Right lobe of liver (tissue), 4 donors: ENCODE measurements at regions not wholly inside any gene's neighbourhood (a gene's known extent, or its start where the extent isn't known, plus 50 kb on each side); places are given as distances from the start of the nearest gene placed in this dataset.

Source experiments
- POLR2A ChIP-seq: fragments of 450-650 bp; IDR thresholded peaks from one replicate; pipeline ENCODE4 v1.6.1; 2017; ENCODE audit warnings: antibody characterized with exemption, mild to moderate bottlenecking
- TF ChIP-seq, protein P1 (sequence below), 4 donors: fragments of 200-600 bp in 3 of 4; fragments of 450-650 bp in 1 of 4; IDR thresholded peaks; one replicate each; pipeline versions ENCODE4 v1.5.1 to v1.8.0; 2016 to 2022; ENCODE audit warnings: antibody characterized with exemption in 4 of 4, mild to moderate bottlenecking in 2 of 4
- donor health status: DM: no; HTN: no; CAD: no.
- donor health status: DM: no; HTN: no; CAD: no.
- donor health status: DM: no; HTN: yes; CAD: no.

DNA sequence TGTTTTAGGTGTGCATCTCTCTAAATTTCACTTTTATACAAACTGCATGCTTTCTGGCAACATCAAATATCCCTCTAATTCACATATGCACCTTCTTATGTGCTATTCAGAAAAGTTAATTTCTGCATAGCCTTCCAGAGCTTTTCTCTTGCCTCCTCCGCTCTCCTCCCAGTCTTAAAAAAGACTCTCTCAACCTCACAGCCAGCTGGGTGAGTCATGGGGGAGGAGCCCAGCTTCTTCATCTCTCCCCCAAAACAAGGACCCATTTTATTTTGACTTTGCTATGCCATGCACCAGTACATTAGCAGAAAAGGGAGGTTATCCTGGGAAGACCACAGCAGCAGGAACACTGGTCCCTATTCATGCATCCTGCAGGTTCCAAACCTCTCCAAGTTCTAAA, 234.4 kb downstream of the KCNA4 start:
- TF ChIP-seq POLR2A: no peak
- TF ChIP-seq, protein P1, sequence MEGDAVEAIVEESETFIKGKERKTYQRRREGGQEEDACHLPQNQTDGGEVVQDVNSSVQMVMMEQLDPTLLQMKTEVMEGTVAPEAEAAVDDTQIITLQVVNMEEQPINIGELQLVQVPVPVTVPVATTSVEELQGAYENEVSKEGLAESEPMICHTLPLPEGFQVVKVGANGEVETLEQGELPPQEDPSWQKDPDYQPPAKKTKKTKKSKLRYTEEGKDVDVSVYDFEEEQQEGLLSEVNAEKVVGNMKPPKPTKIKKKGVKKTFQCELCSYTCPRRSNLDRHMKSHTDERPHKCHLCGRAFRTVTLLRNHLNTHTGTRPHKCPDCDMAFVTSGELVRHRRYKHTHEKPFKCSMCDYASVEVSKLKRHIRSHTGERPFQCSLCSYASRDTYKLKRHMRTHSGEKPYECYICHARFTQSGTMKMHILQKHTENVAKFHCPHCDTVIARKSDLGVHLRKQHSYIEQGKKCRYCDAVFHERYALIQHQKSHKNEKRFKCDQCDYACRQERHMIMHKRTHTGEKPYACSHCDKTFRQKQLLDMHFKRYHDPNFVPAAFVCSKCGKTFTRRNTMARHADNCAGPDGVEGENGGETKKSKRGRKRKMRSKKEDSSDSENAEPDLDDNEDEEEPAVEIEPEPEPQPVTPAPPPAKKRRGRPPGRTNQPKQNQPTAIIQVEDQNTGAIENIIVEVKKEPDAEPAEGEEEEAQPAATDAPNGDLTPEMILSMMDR (IDR thresholded peaks at IDR 0.05): no peak
